Right lobe of liver (tissue), 6 donors: ENCODE measurements at regions not wholly inside any gene's neighbourhood (a gene's known extent, or its start where the extent isn't known, plus 50 kb on each side); places are given as distances from the start of the nearest gene placed in this dataset.

ENCODE experiments used
- ATAC-seq, 4 donors: fragments of 200-7000 bp; cut with Tn5 transposase; one replicate each; pipeline ENCODE4 v1.9.1; 2020; ENCODE audit warnings: mild to moderate bottlenecking in 4 of 4, moderate library complexity in 4 of 4
- DNase-seq, 3 donors: peaks; one replicate each; pipeline ENCODE4 v3.0.0-alpha.2; 2020
- H3K27ac ChIP-seq, 3 donors: fragments of 200-600 bp; one replicate each; pipeline ENCODE4 v1.8.0; 2022
- H3K27me3 ChIP-seq, 2 donors: fragments of 200-600 bp; one replicate each; pipeline ENCODE4 v1.8.0; 2022
- H3K36me3 ChIP-seq, 4 donors: fragments of 200-600 bp; sonication (generic) in 1 of 4; one replicate each; pipeline versions ENCODE4 v1.5.1 to v1.8.0; 2017 to 2022; ENCODE audit warnings: control low read depth in 1 of 4
- H3K4me1 ChIP-seq, 4 donors: fragments of 200-600 bp; sonication (generic) in 1 of 4; one replicate each; pipeline versions ENCODE4 v1.5.1 to v1.8.0; 2017 to 2022; ENCODE audit warnings: control low read depth in 1 of 4
- H3K4me3 ChIP-seq, 3 donors: fragments of 200-600 bp; one replicate each; pipeline ENCODE4 v1.8.0; 2022
- H3K9me3 ChIP-seq, 4 donors: fragments of 200-600 bp; sonication (generic) in 1 of 4; one replicate each; pipeline versions ENCODE4 v1.5.1 to v1.8.0; 2017 to 2022; ENCODE audit warnings: control low read depth in 1 of 4
- CTCF ChIP-seq, 4 donors: fragments of 200-600 bp in 3 of 4; fragments of 450-650 bp in 1 of 4; IDR thresholded peaks; one replicate each; pipeline versions ENCODE4 v1.5.1 to v1.8.0; 2016 to 2022; ENCODE audit warnings: antibody characterized with exemption in 4 of 4, mild to moderate bottlenecking in 2 of 4
- POLR2A ChIP-seq: fragments of 450-650 bp; IDR thresholded peaks from one replicate; pipeline ENCODE4 v1.6.1; 2017; ENCODE audit warnings: antibody characterized with exemption, mild to moderate bottlenecking
- WGBS: methylation state at CpG from one replicate; pipeline ENCODE4 v1.1.6; 2018; ENCODE audit warnings: low coverage, low lambda C conversion rate; ENCODE audit not compliant: insufficient coverage; ENCODE audit errors: missing lambda C conversion rate; 5-methylcytosine and 5-hydroxymethylcytosine counted together
- intact Hi-C, 2 donors: fragments of 100-400 bp; cut with DNase I; formaldehyde crosslinking; loops; one replicate each; pipeline versions ENCODE4 v1.11.2 to v1.14.1; 2022
- donor health status: DM: no; HTN: yes; CAD: no.
- donor health status: DM: no; HTN: no; CAD: no.
- donor health status: DM: no; HTN: no; CAD: no.
- donor health status: DM: no; HTN: yes; CAD: no.
- donor health status: DM: no; HTN: yes; CAD: no.

DNA sequence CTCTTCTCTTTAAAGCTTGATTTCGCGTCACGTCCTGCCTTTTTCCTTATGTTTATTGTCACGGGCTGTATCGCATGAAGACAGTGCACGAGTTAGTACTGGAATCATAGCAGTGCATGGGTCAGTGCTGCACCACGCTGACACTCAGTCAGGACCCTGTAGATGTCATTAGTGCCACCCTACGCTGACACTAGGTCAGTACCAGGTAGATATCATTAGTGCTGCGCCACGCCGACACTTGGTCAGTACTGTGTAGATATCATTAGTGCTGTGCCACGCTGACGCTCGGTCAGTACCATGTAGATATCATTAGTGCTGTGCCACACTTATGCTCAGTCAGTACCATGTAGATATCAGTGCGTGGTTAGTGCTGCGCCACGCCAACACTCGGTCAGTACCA, 106.2 kb upstream of the ZNF469 start:
- Histone ChIP-seq H3K4me1 (no peaks in the 10 kb centered on the region), H3K27ac (no peak overlapping the region), H3K36me3 (no peaks in the 10 kb centered on the region), H3K4me3 (no peak overlapping the region), H3K9me3 (no peaks in the 10 kb centered on the region), H3K27me3 (no peaks in the 10 kb centered on the region)
- intact Hi-C loops: no loop called here
- TF ChIP-seq CTCF (IDR thresholded peaks at IDR 0.05): no peak
- TF ChIP-seq POLR2A: no peak
- DNase-seq (peak in 1 of 3 donors; percentile 38), ATAC-seq (no peak)
- 88% methylated on average over 11 of the region's 18 CpGs for WGBS

DNA sequence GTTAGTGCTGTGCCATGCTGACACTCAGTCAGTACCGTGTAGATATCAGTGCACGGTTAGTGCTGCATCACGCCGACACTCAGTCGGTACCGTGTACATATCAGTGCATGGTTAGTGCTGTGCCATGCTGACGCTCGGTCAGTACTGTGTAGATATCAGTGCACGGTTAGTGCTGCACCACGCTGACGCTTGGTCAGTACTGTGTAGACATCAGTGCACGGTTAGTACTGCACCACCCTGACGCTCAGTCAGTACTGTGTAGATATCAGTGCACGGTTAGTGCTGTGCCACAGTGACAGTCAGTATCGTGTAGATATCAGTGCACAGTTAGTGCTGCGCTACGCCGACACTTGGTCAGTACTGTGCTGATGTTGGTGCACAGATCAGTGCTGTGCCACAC, 102.8 kb upstream of the ZNF469 start:
- TF ChIP-seq CTCF (IDR thresholded peaks at IDR 0.05): no peak
- no peak for TF ChIP-seq POLR2A
- Histone ChIP-seq H3K9me3 (no peaks in the 10 kb centered on the region), H3K27ac (no peak overlapping the region), H3K4me1 (no peaks in the 10 kb centered on the region), H3K4me3 (no peak overlapping the region), H3K36me3 (no peaks in the 10 kb centered on the region), H3K27me3 (no peaks in the 10 kb centered on the region)
- WGBS: 89% methylated on average over 7 of the region's 18 CpGs
- ATAC-seq (no peak), DNase-seq (peak in 1 of 3 donors; percentile 15)
- intact Hi-C loops: no loop called here

GRCh38 chr16:88281858-88282563, 100.7 kb upstream of the ZNF469 start:
- Histone ChIP-seq H3K4me3 (no peak overlapping the region), H3K9me3 (peaks cover 0 to 1% (median 0%) of the 10 kb centered on the region in 4 donors), H3K27me3 (no peaks in the 10 kb centered on the region), H3K4me1 (no peaks in the 10 kb centered on the region), H3K36me3 (no peaks in the 10 kb centered on the region), H3K27ac (no peak overlapping the region)
- intact Hi-C loops: no loop called here
- 57% methylated on average over 6 of the region's 9 CpGs for WGBS
- TF ChIP-seq POLR2A (no peak), CTCF (IDR thresholded peaks at IDR 0.05) (no peak)
- DNase-seq: peak in 1 of 3 donors; percentile 6
- no peak for ATAC-seq

- intact Hi-C loops: no loop called here
- TF ChIP-seq POLR2A (no peak), CTCF (IDR thresholded peaks at IDR 0.05) (no peak)
- DNase-seq (no peak), ATAC-seq (peak in 1 of 4 donors; percentile 18)
- no peaks in the 10 kb centered on the region for H3K4me1 ChIP-seq
- H3K9me3 ChIP-seq: peaks cover 0 to 4% (median 0%) of the 10 kb centered on the region in 4 donors
- H3K27ac ChIP-seq: no peak overlapping the region
- no peak overlapping the region for H3K4me3 ChIP-seq
- WGBS: 54% methylated on average over 13 of the region's 21 CpGs
- H3K27me3 ChIP-seq: no peaks in the 10 kb centered on the region
- H3K36me3 ChIP-seq: no peaks in the 10 kb centered on the region
These were observed 100.0 kb upstream of the ZNF469 start for GRCh38 chr16:88282564-88283395.
